Esophagus squamous epithelium (tissue), 5 donors: ENCODE measurements at regions not wholly inside any gene's neighbourhood (a gene's known extent, or its start where the extent isn't known, plus 50 kb on each side); places are given as distances from the start of the nearest gene placed in this dataset.

Experiments
- DNase-seq: peaks from one replicate; lab custom pipeline; 2025; lab: John Stamatoyannopoulos, UW
- H3K27ac ChIP-seq, 4 donors: fragments of 200-600 bp; sonication (generic); one replicate each; pipeline ENCODE4 v1.5.1; 2016 to 2019; ENCODE audit warnings: mild to moderate bottlenecking in 1 of 4
- H3K27me3 ChIP-seq, 4 donors: fragments of 200-600 bp; sonication (generic); 1 replicate in 3 of 4; 2 replicates in 1 of 4; pipeline versions ENCODE4 v1.5.1 to v1.6.0; 2017 to 2021; ENCODE audit warnings: antibody characterized with exemption in 1 of 4
- H3K36me3 ChIP-seq, 3 donors: fragments of 200-600 bp; sonication (generic); one replicate each; pipeline ENCODE4 v1.5.1; 2016 to 2019
- H3K4me1 ChIP-seq, 3 donors: fragments of 200-600 bp; sonication (generic); one replicate each; pipeline ENCODE4 v1.5.1; 2017 to 2019
- H3K4me3 ChIP-seq, 4 donors: fragments of 200-600 bp; sonication (generic); 1 replicate in 3 of 4; 2 replicates in 1 of 4; pipeline ENCODE4 v1.5.1; 2016 to 2019; ENCODE audit warnings: mild to moderate bottlenecking in 2 of 4, moderate library complexity in 1 of 4
- H3K9me3 ChIP-seq, 3 donors: fragments of 200-600 bp; sonication (generic); one replicate each; pipeline ENCODE4 v1.5.1; 2016 to 2019
- CTCF ChIP-seq, 6 experiments: fragments of 450-650 bp in 4 of 6; fragments of 200-600 bp in 2 of 6; sonication (generic) in 2 of 6; IDR thresholded peaks; one replicate each; pipeline ENCODE4 v1.5.1; 2016 to 2019; ENCODE audit warnings: antibody characterized with exemption in 6 of 6, mild to moderate bottlenecking in 4 of 6, moderate library complexity in 4 of 6
- POLR2A ChIP-seq, 4 donors: fragments of 450-650 bp; IDR thresholded peaks; one replicate each; pipeline ENCODE4 v1.6.1; 2017; ENCODE audit warnings: antibody characterized with exemption in 4 of 4, mild to moderate bottlenecking in 4 of 4, moderate library complexity in 3 of 4
- whole genome bisulfite sequencing, 2 donors: methylation state at CpG; one replicate each; pipeline ENCODE4 v1.1.5; 2018; 5-methylcytosine and 5-hydroxymethylcytosine counted together
- intact Hi-C: fragments of 100-400 bp; cut with DNase I; formaldehyde crosslinking; loops from one replicate; pipeline ENCODE4 v1.15.0; 2022
- donor health status: DM: yes; HTN: yes; CAD: no.

DNA sequence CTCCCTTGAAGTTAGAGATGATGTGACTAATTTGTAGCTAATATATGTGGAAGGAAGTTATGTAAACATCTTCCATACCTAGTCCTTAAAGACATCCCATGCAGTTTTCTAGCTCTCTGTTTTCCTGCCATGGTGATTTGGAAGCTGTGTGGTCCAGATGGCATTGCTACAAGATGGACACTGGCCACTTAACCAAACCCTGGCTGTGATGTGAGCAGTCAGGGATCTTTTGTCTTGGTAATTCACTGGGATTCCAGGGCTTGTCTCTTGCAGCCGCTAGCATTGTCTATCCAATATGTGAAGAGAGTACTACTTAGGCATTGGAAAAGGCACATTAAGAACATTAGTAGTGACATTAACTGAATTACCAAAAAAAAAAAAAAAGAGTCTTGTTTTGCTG lies 139.9 kb upstream of the DOCK10 start:
- WGBS, 2 donors = 67 to 80% methylated on average over 1 of the region's 1 CpG
- H3K27me3 ChIP-seq = no peaks in the 10 kb centered on the region
- DNase-seq = no peak
- no peaks in the 10 kb centered on the region for H3K36me3 ChIP-seq
- no peaks in the 10 kb centered on the region for H3K4me1 ChIP-seq
- H3K27ac ChIP-seq = no peak overlapping the region
- TF ChIP-seq POLR2A (IDR thresholded peaks at IDR 0.05) (no peak), CTCF (IDR thresholded peaks at IDR 0.05) (no peak)
- H3K4me3 ChIP-seq = no peak overlapping the region
- no peaks in the 10 kb centered on the region for H3K9me3 ChIP-seq
- intact Hi-C loops = no loop called here

DNA sequence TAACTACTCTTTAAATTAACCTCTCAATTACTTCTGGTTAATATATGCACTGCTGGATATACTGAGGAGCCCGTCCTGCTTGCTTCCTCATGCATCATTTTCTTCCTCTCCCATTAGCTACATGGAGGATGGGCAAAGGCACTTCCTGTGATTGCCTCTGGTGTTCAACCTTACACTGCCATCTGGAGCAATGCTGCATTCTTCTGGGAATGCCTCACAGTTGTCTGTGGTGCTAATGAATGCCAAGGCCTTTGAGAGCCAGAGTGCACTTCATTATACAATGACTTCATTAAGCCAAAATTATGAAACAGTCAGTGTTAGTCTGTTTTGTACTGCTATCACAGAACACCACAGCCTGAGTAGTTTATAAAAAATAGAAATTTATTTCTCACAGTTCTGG lies 134.8 kb upstream of the DOCK10 start:
- H3K4me1 ChIP-seq = no peaks in the 10 kb centered on the region
- no peak overlapping the region for H3K4me3 ChIP-seq
- intact Hi-C loops = no loop called here
- 75 to 90% methylated on average over 1 of the region's 1 CpG for WGBS, 2 donors
- H3K9me3 ChIP-seq = no peaks in the 10 kb centered on the region
- no peak overlapping the region for H3K27ac ChIP-seq
- DNase-seq = no peak
- no peak for TF ChIP-seq POLR2A (IDR thresholded peaks at IDR 0.05)
- no peak for TF ChIP-seq CTCF (IDR thresholded peaks at IDR 0.05)
- no peaks in the 10 kb centered on the region for H3K36me3 ChIP-seq
- no peaks in the 10 kb centered on the region for H3K27me3 ChIP-seq

- intact Hi-C loops = no loop called here
- no peak for DNase-seq
- Histone ChIP-seq H3K4me3 (no peak overlapping the region), H3K9me3 (no peaks in the 10 kb centered on the region), H3K27ac (no peak overlapping the region), H3K4me1 (no peaks in the 10 kb centered on the region), H3K27me3 (no peaks in the 10 kb centered on the region), H3K36me3 (no peaks in the 10 kb centered on the region)
- TF ChIP-seq POLR2A (IDR thresholded peaks at IDR 0.05) (no peak), CTCF (IDR thresholded peaks at IDR 0.05) (no peak)
- 66 to 86% methylated on average over 1 to 3 of the region's 3 CpGs for whole genome bisulfite sequencing, 2 donors
These were observed 131.6 kb upstream of the DOCK10 start for GRCh38 chr2:225173909-225174308.

GRCh38 chr2:225171350-225171749 lies 129.1 kb upstream of the DOCK10 start:
- whole genome bisulfite sequencing, 2 donors = 56 to 63% methylated on average over 6 of the region's 6 CpGs
- DNase-seq = no peak
- Histone ChIP-seq H3K36me3 (no peaks in the 10 kb centered on the region), H3K27ac (no peak overlapping the region), H3K4me1 (no peaks in the 10 kb centered on the region), H3K9me3 (no peaks in the 10 kb centered on the region), H3K4me3 (no peak overlapping the region), H3K27me3 (no peaks in the 10 kb centered on the region)
- TF ChIP-seq CTCF (IDR thresholded peaks at IDR 0.05) = no peak
- TF ChIP-seq POLR2A (IDR thresholded peaks at IDR 0.05) = no peak
- intact Hi-C loops = no loop called here

DNA sequence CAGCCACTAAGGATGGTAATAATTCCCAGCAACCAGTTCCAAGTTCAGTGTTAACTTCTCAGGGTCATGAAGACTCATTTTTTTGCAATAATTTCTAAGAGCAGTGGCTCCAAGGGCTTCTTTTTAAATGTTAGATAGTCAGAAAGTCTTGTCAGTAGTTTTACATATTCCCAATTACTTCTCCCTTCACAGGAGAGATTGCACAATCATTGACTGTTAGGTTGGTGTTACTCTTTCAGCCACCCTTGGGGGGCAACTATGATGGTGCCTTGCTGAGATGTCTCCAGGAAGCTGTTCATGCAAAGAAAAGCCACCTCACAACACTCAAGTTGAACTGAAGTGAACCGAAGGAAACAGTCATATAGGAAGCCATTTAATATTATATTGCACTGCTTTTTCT lies 127.9 kb upstream of the DOCK10 start:
- Histone ChIP-seq H3K4me1 (no peaks in the 10 kb centered on the region), H3K27me3 (no peaks in the 10 kb centered on the region), H3K36me3 (no peaks in the 10 kb centered on the region), H3K9me3 (no peaks in the 10 kb centered on the region), H3K27ac (no peak overlapping the region), H3K4me3 (no peak overlapping the region)
- intact Hi-C loops = no loop called here
- TF ChIP-seq POLR2A (IDR thresholded peaks at IDR 0.05) = no peak
- TF ChIP-seq CTCF (IDR thresholded peaks at IDR 0.05) = no peak
- WGBS, 2 donors = 79 to 80% methylated on average over 1 of the region's 1 CpG
- DNase-seq = no peak
